PFSK-1 (cell line): ENCODE measurements at regions not wholly inside any gene's neighbourhood (a gene's known extent, or its start where the extent isn't known, plus 50 kb on each side); places are given as distances from the start of the nearest gene placed in this dataset.

ENCODE experiments used
- FOXP2 ChIP-seq: optimal IDR thresholded peaks from 2 replicates; pipeline ENCODE3; 2011; ENCODE audit warnings: borderline replicate concordance, control low read depth, inconsistent platforms; ENCODE audit not compliant: insufficient read depth; ENCODE audit errors: extremely low read length, extremely low read depth
- POLR2AphosphoS5 ChIP-seq: IDR thresholded peaks from 2 replicates; pipeline ENCODE4 v1.6.1; 2012; ENCODE audit warnings: low read depth, mild to moderate bottlenecking, control low read depth, low read length, moderate library complexity
- REST ChIP-seq, 2 experiments: IDR thresholded peaks; 2 replicates each; pipeline versions ENCODE4 v1.6.1 to v1.8.0; 2011 to 2012; ENCODE audit warnings: low read depth in 2 of 2, low read length in 2 of 2, control low read depth in 1 of 2, inconsistent platforms in 1 of 2, mild to moderate bottlenecking in 1 of 2, moderate library complexity in 1 of 2; ENCODE audit not compliant: insufficient read depth in 1 of 2
- SIN3A ChIP-seq: IDR thresholded peaks from 2 replicates; pipeline ENCODE4 v1.6.1; 2012; ENCODE audit warnings: mild to moderate bottlenecking, low read length, moderate library complexity, borderline replicate concordance; ENCODE audit not compliant: insufficient read depth
- TAF1 ChIP-seq: IDR thresholded peaks from 2 replicates; pipeline ENCODE4 v1.6.1; 2012; ENCODE audit warnings: low read length, control low read depth, borderline replicate concordance; ENCODE audit not compliant: insufficient read depth

DNA sequence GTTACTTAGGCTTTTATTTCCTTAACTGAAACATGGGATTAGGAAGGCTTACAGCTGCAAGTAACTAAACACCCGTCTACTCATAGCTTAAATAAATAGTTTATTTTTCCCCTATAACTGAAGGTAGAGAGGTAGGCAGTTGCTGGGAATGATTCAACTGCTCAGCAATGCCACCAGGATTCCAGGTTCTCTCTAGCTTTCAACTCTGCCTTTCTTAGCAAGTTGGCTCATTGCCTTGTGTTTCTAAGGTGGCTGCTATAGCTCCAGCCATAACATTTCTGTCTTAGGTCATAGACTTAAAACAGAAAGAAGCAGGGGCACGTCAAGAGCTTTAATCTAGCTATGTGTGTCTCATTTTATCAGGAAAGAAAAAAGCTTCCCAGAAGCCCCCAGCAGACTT, 103.7 kb upstream of the MDM1 start:
- no peak for TF ChIP-seq POLR2AphosphoS5

DNA sequence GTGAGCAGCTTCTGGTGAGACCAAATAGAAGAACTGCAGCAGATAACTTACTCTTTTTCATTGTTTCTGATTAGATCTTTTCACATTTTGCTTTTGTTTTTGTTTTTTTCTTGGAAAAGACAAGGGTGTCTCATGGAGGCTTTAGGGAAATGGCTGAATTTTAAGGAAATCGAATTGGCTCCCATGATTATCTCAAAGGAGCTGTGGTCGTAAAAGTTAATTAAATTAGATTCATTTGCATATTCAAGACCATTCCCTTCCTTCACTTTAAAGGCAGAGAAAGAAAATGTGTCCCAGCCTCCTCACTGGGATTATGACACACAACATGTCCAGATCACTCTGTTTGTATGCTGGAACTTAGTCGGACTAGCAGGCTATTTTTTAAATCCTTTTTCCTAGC, 106.4 kb upstream of the MDM1 start:
- TF ChIP-seq REST (IDR thresholded peaks at IDR 0.05; ENCODE audit: insufficient read depth in 1 of 2, low read depth in 2 of 2, low read length in 2 of 2) (no peak), SIN3A (no peak), FOXP2 (no peak), POLR2AphosphoS5 (no peak), TAF1 (no peak)

- TF ChIP-seq SIN3A (no peak), TAF1 (no peak), REST (IDR thresholded peaks at IDR 0.05; ENCODE audit: insufficient read depth in 1 of 2, low read depth in 2 of 2, low read length in 2 of 2) (no peak), POLR2AphosphoS5 (no peak), FOXP2 (no peak)
Measured at GRCh38 chr12:68439368-68440045, 107.3 kb upstream of the MDM1 start.

DNA sequence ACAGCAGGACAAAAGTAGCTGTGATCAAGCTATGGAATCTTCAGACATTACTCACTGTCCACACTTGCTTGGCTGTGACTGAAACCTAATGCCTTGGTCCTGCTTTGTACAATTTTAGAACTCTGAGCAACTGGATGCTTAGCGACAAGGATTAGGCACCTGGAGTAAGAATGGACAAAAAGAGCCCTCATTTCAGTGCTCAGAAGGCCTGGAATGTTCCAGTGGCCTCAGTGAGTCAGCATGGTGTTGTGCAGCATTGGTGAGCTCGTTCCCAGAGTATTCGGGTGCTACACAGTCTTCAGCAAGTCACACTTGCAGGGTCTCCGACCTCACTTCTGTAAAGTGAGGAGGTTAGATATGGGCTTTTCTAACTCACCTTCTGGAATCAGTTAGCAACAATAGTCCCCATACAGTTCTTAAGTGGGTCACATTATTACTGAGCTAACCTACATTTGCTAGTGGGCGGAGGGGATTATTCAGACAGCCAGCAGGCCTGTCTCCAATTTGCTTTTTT, 108.0 kb upstream of the MDM1 start:
- TF ChIP-seq SIN3A, result no peak
- TF ChIP-seq POLR2AphosphoS5, result no peak
- TF ChIP-seq TAF1, result no peak
- TF ChIP-seq REST (IDR thresholded peaks at IDR 0.05; ENCODE audit: insufficient read depth in 1 of 2, low read depth in 2 of 2, low read length in 2 of 2), result no peak
- TF ChIP-seq FOXP2, result no peak

GRCh38 chr12:68441167-68441566, 109.0 kb upstream of the MDM1 start:
- TF ChIP-seq POLR2AphosphoS5 (no peak), SIN3A (no peak)

DNA sequence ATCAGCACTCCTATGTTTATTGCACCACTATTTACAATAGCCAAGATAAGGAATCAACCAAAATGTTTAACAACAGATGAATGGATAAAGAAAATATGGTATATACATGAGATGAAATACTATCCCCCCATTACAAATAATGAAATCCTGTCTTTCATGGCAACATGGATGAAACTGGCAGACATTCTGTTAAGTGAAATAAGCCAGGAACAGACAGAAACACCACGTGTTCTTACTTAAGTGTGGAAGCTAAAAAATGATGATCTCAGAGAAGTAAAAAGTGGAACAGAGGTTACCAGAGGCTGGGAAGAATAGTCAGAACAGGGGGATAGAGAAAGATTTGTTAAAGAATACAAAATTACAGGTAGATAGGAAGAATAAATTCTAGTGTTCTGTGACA, 113.7 kb upstream of the MDM1 start:
- no peak for TF ChIP-seq REST (IDR thresholded peaks at IDR 0.05; ENCODE audit: insufficient read depth in 1 of 2, low read depth in 2 of 2, low read length in 2 of 2)
- no peak for TF ChIP-seq SIN3A
- TF ChIP-seq TAF1, result no peak
- no peak for TF ChIP-seq FOXP2
- no peak for TF ChIP-seq POLR2AphosphoS5
